HG02981 (cell line): ENCODE measurements at regions not wholly inside any gene's neighbourhood (a gene's known extent, or its start where the extent isn't known, plus 50 kb on each side); places are given as distances from the start of the nearest gene placed in this dataset.
A peak's percentile ranks its signal among the peaks of the same experiment; 100 is the strongest.
"Not testable (repeated sequence)": the region's sequence is repeated elsewhere in the genome, so short reads cannot be mapped to it uniquely, and the experiment has no call there.

Experiments
- ATAC-seq: cut with Tn5 transposase; IDR thresholded peaks from one replicate; pipeline ENCODE4 v1.9.1; 2021; ENCODE audit warnings: mild to moderate bottlenecking, moderate library complexity; ENCODE audit not compliant: unreplicated experiment

- ATAC-seq: no peak
Measured at GRCh38 chr4:162767083-162767482, 399.6 kb downstream of the NAF1 start.

GRCh38 chr4:162761965-162762364 lies 404.7 kb downstream of the NAF1 start:
- no peak for ATAC-seq

GRCh38 chr4:162740228-162740627 lies 426.5 kb downstream of the NAF1 start:
- not testable (repeated sequence) for ATAC-seq

- not testable (repeated sequence) for ATAC-seq
Measured at GRCh38 chr4:162739596-162739995, 427.1 kb downstream of the NAF1 start.

DNA sequence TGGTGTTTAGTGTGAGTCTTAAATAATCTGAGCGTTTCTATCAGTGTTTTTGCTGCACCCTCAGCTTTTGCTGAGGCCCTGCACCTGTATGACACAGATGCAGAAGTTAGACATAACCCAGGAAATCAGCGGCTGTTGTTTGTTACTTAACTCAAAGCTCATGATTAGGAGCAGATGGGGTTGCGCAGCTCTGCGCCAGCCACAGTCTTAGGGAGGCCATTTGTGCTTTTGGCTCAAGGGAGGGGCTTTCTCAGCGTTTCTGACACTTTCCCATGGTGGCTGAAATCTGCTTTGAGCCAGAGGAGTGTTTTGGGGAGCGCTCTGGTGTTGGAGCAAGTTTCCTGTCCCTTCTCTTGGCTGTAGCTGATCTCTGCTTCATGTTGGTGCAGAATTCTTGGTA lies 433.8 kb downstream of the NAF1 start:
- ATAC-seq: no peak

GRCh38 chr4:162727766-162728165 lies 438.9 kb downstream of the NAF1 start:
- ATAC-seq: no peak

DNA sequence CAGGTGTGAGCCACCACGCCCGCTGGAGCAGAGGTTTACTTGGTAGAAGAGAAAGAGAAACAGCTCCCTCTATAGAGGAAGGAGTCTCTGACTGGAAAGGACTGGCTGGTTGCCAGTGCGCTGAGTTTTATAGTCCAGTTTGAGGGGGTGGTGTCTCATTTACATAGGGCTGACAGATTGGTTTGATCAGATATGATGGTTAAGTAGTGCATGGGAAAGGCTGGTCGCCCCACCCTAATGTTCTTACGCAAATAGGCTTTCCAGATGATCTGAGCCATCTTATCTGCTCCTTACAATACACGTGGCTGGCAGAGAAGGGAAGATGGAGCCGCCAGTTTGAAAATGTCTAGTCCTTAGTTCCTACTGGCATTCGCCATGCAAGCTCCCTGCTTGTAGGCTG lies 439.5 kb downstream of the NAF1 start:
- ATAC-seq: no peak

DNA sequence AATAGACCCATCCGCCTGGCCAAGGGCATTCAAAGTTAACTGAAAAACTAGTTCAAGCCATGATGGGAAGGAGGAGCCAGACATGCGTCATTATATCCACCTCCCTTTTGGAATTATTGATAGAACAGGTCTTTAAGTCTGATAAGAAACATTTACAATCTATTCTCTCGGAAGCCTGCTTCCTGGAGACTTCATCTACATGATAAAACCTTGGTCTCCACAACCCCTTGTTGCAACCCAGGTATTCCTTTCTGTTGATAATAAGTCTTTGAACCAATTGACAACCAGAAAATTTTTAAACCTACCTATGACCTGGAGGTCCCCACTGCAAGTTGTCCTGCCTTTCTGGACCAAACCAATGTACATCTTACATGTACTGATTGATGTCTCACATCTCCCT lies 451.3 kb downstream of the NAF1 start:
- no peak for ATAC-seq

DNA sequence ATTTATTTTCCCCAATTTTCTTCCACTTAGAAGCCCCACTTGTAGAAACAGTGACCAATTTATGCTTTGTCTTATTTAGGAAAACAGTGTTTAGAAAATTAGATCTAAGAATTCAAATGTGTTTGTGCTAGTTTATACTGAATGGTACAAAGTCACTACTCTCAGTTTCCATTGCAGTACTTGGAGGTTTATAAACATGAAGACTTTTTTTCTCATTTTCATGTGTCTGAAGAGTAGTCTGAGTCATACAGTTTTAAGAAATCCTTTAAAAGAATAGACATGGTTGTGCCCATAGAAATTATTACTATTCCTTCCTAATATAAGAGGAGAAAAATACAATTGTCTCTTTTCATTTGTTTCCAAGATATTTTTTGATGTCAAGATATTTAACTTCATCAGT lies 458.7 kb downstream of the NAF1 start:
- no peak for ATAC-seq

GRCh38 chr4:162706632-162707031 lies 460.1 kb downstream of the NAF1 start:
- no peak for ATAC-seq

GRCh38 chr4:162706051-162706450 lies 460.6 kb downstream of the NAF1 start:
- no peak for ATAC-seq

- no peak for ATAC-seq
Measured at GRCh38 chr4:162705130-162705803, 461.4 kb downstream of the NAF1 start.

DNA sequence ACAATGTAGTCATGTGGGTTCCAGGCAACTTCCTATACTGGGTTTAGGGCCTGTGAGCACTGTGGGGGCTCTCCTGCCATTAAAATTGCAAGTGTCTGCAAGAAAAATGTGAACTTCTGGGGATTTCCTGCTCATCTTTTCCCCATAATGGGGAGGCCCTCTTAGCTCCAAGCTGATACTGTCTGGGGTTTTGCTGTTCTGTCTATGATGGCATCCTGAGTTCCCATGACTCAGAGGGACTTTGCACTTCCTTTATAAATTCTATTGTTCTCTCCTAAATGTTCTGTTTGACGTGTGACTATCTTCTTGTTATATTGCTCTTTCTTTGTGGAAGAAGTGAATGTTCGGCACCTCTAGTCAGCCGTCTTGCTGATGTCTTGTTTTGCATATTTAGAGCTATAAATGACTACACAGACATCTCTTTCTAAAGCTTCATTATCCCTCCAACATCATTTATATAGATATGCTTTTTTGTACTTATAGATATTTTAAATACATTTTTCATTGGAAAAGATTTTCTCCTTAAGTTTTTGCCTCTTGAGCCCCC lies 465.8 kb downstream of the NAF1 start:
- no peak for ATAC-seq

DNA sequence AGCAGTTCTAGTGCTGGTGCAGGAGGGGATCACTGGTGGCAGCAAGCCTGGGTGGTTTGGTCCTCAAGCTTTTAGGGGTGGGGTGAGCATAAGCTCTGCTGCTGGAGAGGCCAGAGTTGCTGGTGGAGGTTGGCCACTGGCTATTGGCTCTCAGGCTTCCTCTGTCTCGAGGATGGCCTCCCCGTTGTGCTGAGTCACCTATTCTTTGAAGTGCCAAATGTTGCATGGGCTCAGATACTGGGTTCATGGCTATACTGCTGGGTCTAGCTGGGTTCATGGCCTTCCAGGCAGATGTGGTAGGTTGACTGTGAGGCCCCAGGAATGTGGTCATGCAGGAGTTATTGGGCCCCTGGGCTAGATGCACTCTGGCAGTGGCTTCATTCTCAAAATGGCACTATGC lies 466.3 kb downstream of the NAF1 start:
- ATAC-seq: no peak

GRCh38 chr4:162699629-162700028 lies 467.1 kb downstream of the NAF1 start:
- ATAC-seq: no peak

- ATAC-seq: no peak
Measured at GRCh38 chr4:162685410-162685809, 481.3 kb downstream of the NAF1 start.

GRCh38 chr4:162684998-162685397 lies 481.7 kb downstream of the NAF1 start:
- no peak for ATAC-seq

- ATAC-seq: peak; percentile 13
Measured at GRCh38 chr4:162684371-162684700, 482.4 kb downstream of the NAF1 start.

DNA sequence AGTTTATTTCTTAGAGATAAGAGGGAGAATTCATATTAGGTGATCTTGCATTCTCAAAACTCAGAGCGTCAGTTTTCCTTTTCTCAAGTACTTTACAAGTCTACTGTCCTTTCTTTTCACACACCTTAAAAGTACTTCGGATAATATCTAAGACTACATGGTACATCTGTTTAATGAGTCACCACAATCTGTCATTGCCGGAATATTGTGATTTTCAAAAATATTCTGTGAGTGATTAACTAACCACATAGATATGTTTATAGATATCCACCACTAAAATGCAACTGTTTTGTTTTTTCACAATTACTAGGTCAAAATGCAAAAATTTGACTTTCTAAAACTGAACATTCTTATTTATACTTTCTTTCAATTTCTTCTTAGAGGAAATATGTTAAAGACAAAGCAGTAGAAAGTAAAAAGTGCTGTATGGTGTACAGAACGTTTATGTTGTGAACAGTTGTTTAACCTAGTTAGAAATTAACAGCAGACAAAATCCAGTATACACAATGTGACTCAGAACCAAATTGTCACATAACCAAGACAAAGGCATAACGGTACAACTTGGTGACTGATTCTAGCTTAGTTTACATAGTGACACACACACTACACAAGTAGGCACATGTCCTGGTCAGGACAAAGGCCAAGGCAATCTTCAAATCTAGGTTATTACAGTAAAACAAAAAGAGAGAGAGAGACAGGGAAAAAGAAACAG lies 482.9 kb downstream of the NAF1 start:
- peak; percentile 96 for ATAC-seq

- ATAC-seq: no peak
Measured at GRCh38 chr4:162682651-162683050, 484.0 kb downstream of the NAF1 start.

- no peak for ATAC-seq
Measured at GRCh38 chr4:162681212-162681611, 485.5 kb downstream of the NAF1 start.

DNA sequence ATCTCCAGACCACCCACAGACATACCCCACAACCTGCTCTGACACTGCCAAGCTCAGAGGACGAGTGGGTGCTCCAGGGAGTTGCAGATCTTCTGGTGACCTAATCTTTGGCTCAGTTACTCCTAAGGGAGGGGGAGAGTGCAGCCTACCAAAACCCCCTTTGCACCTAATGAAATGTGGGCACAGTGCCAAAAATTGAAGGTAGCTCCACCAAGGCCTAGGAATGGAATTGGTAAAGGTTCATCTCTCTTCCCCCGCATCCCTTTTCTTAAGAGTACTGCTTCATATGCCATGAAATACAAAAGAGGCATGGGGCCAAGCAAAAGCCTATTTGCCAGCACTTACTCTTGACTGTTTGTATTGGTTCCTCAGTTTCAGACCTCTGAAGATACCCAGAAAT lies 491.0 kb downstream of the NAF1 start:
- no peak for ATAC-seq
